ENCODE measurements at regions not wholly inside any gene's neighbourhood (a gene's known extent, or its start where the extent isn't known, plus 50 kb on each side); places are given as distances from the start of the nearest gene placed in this dataset.
"Not testable (repeated sequence)": the region's sequence is repeated elsewhere in the genome, so short reads cannot be mapped to it uniquely, and the experiment has no call there.

- DNase-seq: no peak
Observed at GRCh38 chr3:152103257-152103656, 165.5 kb upstream of the MBNL1 start.

- DNase-seq: no peak
Observed at GRCh38 chr3:152104847-152105415, 163.8 kb upstream of the MBNL1 start.

DNA sequence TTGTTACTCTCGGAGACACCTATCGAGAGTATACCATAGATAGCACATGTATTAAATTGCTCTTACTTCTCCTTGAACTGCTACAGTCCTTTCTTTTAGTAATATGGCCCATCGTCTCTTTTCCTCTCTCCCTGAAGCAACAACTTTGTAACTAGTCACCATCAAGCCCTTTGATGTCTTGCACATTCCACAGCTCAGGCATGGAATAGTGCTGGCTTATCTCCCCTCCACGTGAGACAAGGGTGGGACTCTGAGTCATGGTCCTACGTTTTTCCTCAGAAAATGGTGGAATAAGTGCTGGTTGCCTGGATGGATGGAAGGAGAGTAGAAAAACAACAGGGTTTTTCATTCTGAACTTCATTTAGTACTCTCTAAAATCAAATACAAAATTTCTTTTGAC is 163.3 kb upstream of the MBNL1 start:
- no peak for DNase-seq

GRCh38 chr3:152109038-152109437 is 159.7 kb upstream of the MBNL1 start:
- DNase-seq: no peak

- DNase-seq: no peak
Observed at GRCh38 chr3:152113413-152113812, 155.3 kb upstream of the MBNL1 start.

DNA sequence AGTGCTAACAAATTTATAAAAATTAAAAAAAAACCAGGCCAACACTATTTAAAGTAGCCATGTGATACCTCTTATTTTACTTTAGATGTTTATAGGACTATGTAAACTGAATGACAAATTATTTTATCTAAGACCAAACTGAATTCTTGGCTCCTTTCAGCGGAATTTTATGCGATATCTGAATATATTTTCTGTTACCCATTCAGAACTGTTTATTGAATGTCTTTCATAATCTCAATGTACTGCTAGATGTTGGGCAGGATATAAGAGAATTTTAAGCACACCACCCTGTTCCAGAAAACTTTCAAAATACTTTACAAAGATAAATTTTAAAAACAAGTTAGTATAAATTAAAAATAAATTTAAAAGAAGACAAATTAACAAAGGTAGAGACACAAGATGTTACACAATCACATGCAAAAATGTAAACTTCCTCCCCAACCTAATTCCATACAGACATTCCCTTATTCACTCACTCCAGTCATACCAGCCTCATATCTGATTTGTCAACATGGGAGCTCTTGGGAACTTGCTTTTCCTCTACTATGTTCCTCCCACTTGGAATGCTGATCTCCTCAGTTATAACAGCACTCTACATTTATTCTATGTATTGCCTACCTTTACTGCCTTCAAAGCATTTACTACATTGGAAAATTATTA is 154.6 kb upstream of the MBNL1 start:
- DNase-seq: no peak

GRCh38 chr3:152120601-152121269 is 148.0 kb upstream of the MBNL1 start:
- no peak for DNase-seq

DNA sequence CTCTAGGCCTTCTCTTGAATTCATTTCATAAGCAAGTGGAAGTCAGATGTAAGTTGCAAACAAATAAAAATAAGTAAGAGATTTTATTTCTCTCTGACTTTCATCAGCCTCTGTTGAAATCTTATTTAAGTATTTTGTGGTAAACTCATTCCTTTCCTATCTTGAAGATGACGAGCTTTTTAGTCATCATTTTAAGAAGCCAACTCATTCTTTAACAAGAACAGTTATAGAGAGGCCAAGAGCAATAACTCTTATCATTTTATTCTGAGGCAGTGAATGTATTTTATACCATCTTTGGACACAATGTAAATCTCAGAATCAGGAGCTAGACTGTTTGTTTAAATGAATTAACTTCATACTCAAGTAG is 147.5 kb upstream of the MBNL1 start:
- no peak for DNase-seq

GRCh38 chr3:152122851-152123250 is 145.9 kb upstream of the MBNL1 start:
- no peak for DNase-seq

DNA sequence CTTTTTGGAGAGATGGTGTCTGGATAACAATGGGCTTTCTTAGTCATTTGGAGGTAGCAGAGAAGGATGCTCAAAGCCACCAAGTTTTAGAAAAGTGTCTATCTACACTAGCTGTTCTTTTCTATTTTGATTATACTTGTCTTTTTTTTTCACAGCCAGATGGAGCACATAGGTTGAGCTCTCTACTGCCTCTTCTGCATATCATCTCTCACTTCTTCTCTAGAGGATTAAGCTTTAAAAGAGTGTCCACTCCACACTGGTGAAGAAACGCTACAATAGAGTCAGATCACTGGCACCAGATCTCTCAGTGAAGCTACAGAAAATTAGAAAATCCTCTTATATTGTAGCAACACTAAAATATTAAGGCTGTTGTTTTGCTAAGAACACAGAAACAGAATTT is 145.3 kb upstream of the MBNL1 start:
- no peak for DNase-seq

DNA sequence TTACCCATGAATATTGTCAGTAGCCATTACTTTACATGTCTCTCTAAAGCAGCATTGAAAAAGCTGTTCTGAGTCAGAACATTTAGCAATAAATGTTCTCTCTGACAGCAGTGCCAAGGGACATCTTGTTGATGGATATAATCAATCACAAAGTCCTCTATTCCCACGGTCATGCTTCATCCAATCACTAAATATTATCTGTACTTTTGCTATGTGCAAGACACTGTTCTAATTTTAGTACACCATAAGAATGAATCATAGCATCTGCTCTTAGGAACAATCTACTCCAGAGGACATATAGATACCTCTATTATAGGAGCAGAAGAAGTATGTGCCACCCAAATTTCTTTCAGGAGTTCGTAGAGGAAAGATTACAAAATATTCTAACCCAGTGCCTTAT is 142.5 kb upstream of the MBNL1 start:
- DNase-seq: no peak

DNA sequence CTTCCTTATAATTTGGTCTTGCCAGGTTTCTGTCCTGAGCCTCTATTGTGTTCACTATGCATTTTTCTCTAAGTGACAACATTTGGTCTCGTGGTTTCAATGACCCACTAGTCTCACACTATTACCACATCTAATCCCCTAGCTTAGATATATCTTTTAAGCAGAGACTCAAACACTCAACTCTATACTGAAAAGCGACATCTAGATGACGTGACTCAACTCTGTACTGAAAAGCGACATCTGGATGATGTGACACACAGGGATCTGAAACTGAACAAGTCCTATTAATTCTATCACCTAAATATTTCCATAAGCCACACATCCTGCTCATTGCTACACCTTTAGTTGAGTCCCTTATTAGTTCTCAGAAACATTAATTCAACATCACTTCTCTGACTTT is 141.7 kb upstream of the MBNL1 start:
- DNase-seq: no peak

DNA sequence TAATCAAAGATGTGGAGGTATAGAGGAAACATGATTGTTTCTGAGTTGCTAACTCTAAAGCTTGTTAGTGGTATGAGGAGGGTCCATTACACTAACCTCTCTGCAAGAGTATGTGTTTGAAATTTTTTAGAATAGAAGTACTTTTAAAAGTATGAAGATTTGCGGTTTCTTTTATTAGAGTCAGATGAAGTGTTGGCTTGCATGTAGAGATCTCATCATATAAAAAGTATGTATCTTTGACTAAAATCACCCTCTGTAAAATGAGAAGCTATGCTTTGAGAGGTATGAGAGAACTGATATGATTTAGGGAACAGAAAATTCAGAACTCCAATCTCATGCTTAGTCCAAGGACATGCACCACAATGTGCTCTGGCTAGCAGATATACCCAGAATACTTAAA is 140.4 kb upstream of the MBNL1 start:
- no peak for DNase-seq

- DNase-seq: no peak
Observed at GRCh38 chr3:152139651-152140050, 129.1 kb upstream of the MBNL1 start.

DNA sequence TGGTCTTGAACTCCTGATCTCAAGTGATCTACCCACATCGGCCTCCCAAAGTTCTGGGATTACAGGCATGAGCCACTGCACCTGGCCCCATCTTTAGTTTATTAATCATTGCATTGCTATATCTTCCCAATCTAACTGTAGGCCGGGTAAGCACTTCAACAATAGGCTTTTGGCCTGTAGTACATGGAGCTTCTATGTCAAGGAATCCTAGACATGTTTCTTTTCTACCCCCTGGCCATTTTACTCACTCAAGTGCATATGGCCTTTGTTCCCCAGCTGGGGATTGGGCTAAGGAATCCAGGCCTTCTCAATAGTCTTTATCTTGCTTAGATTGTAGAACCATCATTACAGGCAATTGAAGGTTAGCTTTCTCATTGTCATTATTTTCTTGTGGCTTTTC is 122.3 kb upstream of the MBNL1 start:
- DNase-seq: no peak

DNA sequence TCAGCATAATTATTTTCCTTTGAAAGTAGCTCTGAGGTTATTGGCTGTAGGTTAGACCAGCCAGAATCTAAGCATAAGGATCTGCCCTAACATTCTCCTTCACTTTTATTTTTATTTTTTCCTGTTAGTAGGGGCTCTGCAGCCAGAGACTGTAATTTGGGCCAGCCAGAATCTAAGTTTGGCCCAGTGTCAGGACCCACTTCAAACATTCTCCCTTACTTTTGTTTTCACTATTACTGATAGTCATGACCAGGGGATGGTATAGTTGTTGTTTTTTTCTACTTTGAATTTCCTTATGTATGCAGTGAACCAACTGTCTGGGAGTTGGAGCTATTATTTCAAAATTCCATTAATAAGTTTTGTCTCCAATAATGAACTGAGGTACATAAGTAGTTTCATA is 121.0 kb upstream of the MBNL1 start:
- DNase-seq: no peak

- DNase-seq: no peak
Observed at GRCh38 chr3:152148579-152148978, 120.2 kb upstream of the MBNL1 start.

DNA sequence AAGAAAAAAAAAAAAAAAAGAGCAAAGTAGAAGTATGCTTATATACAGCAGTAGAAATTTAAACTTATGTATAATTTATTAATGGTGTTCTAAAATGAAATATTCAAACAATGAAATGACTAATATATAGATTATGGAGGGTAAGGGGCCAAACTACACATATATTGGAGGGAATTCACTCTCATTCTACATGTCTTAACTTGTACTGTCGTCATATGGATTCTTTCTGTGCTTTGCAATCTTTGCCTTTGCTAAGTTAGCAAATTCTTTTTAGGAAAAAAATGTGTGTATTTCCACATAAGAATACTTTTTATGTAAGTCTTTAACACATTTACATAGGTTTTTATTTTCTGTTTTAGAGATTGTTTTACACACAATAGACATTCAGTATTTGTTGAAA is 118.9 kb upstream of the MBNL1 start:
- DNase-seq: no peak

- no peak for DNase-seq
Observed at GRCh38 chr3:152151216-152151876, 117.4 kb upstream of the MBNL1 start.

DNA sequence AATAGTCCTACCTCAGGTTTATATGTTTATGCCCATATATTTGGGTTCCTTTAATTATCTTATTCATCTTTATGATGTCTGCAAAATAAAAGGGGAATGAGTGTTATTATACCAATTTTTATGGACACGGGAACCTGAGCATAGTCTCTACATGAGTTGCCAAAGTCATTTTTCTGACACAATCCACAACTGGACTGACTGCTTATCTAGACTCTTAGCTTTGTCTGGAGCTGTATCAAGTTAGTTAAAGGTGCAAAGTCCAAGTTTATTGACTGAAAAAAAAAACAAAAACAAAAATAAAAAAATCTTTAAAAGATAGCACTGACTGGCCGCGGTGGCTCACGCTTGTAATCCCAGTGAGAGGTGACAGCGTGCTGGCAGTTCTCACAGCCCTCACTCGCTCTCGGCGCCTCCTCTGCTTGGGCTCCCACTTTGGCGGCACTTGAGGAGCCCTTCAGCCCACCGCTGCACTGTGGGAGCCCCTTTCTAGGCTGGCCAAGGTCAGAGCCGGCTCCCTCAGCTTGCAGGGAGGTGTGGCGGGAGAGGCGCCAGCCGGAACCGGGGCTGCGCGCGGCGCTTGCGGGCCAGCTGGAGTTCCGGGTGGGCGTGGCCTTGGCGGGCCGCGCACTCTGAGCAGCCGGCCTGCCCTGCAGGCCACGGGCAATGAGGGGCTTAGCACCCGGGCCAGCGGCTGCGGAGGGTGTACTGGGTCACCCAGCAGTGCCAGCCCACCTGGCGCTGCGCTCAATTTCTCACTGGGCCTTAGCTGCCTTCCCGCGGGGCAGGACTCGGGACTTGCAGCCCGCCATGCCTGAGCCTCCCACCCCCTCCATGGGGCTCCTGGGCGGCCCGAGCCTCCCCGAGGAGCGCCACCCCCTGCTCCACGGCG is 116.6 kb upstream of the MBNL1 start:
- not testable (repeated sequence) for DNase-seq

GRCh38 chr3:152153115-152153514 is 115.6 kb upstream of the MBNL1 start:
- not testable (repeated sequence) for DNase-seq

DNA sequence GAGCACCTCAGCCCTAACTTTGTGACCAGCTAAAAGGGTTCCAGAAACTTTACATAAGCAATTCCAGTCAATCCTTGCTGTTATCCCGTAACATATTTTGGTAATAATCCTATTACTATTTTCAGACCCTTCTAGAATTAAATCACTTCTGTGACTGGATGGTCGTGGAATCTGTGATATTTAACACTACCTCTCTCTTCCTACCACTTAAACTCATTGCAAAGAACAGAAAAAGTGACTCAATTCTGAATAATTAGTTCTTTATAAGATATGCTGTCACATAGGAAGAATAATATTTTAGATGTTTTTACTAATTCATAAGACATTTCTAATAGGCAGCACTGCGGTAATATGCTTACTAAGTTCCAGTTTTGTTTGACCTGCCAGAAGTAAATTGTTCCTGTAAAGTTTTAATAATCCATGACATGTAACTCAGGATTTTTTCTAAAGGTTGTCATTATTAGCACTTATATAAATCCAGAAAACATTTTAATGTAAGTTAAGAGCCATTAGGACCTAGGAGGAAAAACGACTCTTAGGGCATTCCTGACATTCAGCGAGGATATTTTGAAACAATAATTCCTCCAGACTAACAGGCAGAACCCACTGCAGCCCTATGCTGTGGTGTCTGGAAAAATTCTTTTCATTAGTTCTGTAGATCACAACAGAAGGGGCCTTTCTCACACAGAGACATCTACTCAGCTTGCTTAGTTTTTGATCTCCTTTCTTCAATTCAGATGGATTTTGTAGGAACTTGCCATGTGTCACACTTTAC is 113.3 kb upstream of the MBNL1 start:
- no peak for DNase-seq

All from activated effector memory CD4-positive, alpha-beta T cell treated with anti-CD3 and anti-CD28 coated beads, Interleukin-2, amount 50 U/mL, for 16 hours (primary cell).